SK-N-SH treated with all-trans-retinoic acid at 6 μM for 48 hours (cell line): ENCODE measurements at regions not wholly inside any gene's neighbourhood (a gene's known extent, or its start where the extent isn't known, plus 50 kb on each side); places are given as distances from the start of the nearest gene placed in this dataset.

Experiments used
- BACH2 ChIP-seq: fragments of 250-450 bp; sonication (Bioruptor Pico); IDR thresholded peaks from 2 replicates; pipeline ENCODE4 v1.9.0; 2021; ENCODE audit warnings: mild to moderate bottlenecking, borderline replicate concordance
- RARB ChIP-seq: fragments of 250-450 bp; sonication (Bioruptor Pico); IDR thresholded peaks from 2 replicates; pipeline ENCODE4 v1.8.0; 2021; ENCODE audit warnings: mild to moderate bottlenecking, moderate library complexity
- ZNF8 ChIP-seq: fragments of 450-650 bp; formaldehyde crosslinking; IDR thresholded peaks from 2 replicates; pipeline ENCODE4 v1.5.0; 2020; ENCODE audit warnings: mild to moderate bottlenecking, moderate library complexity

- TF ChIP-seq BACH2 (CRISPR knock-in tag): no peak
- TF ChIP-seq RARB: no peak
- TF ChIP-seq ZNF8 (CRISPR knock-in tag): no peak
These were observed 200.7 kb upstream of the BMP2 start for GRCh38 chr20:6566821-6567220.
